ENCODE measurements at regions not wholly inside any gene's neighbourhood (a gene's known extent, or its start where the extent isn't known, plus 50 kb on each side); places are given as distances from the start of the nearest gene placed in this dataset.

GRCh38 chr9:99720455-99721050 is 101.1 kb upstream of the NR4A3 start:
- H3K4me3 ChIP-seq: peak overlapping the region in 2 of 4 donors; percentile 6 to 19
- peak in 1 of 2 donors; percentile 43 for DNase-seq
- H3K27me3 ChIP-seq: no peaks in the 10 kb centered on the region
- H3K36me3 ChIP-seq: no peaks in the 10 kb centered on the region
- 51 to 68% (median 59%) methylated on average over 1 of the region's 1 CpG for WGBS, 5 donors
- peaks cover 0 to 6% (median 0%) of the 10 kb centered on the region in 4 donors for H3K4me1 ChIP-seq
- H3K27ac ChIP-seq: peak overlapping the region in 1 of 5 donors; percentile 47
- H3K9me3 ChIP-seq: no peaks in the 10 kb centered on the region
- TF ChIP-seq POLR2A (IDR thresholded peaks at IDR 0.05) (no peak), CTCF (IDR thresholded peaks at IDR 0.05) (no peak), POLR2AphosphoS5 (IDR thresholded peaks at IDR 0.05) (no peak), EP300 (IDR thresholded peaks at IDR 0.05) (no peak)
- intact Hi-C loops (cut with DNase I; ENCODE audit: low total_unique reads): no loop called here

- WGBS, 5 donors: 55 to 70% (median 70%) methylated on average over 2 of the region's 2 CpGs
- peaks cover 0 to 6% (median 0%) of the 10 kb centered on the region in 4 donors for H3K4me1 ChIP-seq
- no peak overlapping the region for H3K4me3 ChIP-seq
- H3K27ac ChIP-seq: no peak overlapping the region
- intact Hi-C loops (cut with DNase I; ENCODE audit: low total_unique reads): no loop called here
- TF ChIP-seq EP300 (IDR thresholded peaks at IDR 0.05): no peak
- TF ChIP-seq POLR2A (IDR thresholded peaks at IDR 0.05): no peak
- TF ChIP-seq CTCF (IDR thresholded peaks at IDR 0.05): no peak
- no peak for TF ChIP-seq POLR2AphosphoS5 (IDR thresholded peaks at IDR 0.05)
- H3K36me3 ChIP-seq: no peaks in the 10 kb centered on the region
- no peaks in the 10 kb centered on the region for H3K27me3 ChIP-seq
- no peaks in the 10 kb centered on the region for H3K9me3 ChIP-seq
- no peak for DNase-seq
Observed at GRCh38 chr9:99721898-99722297, 99.8 kb upstream of the NR4A3 start.

GRCh38 chr9:99722877-99723276 is 98.8 kb upstream of the NR4A3 start:
- peaks cover 0 to 6% (median 0%) of the 10 kb centered on the region in 4 donors for H3K4me1 ChIP-seq
- H3K4me3 ChIP-seq: no peak overlapping the region
- H3K27ac ChIP-seq: no peak overlapping the region
- WGBS, 5 donors: 42 to 71% (median 56%) methylated on average over 2 of the region's 2 CpGs
- intact Hi-C loops (cut with DNase I; ENCODE audit: low total_unique reads): no loop called here
- TF ChIP-seq POLR2AphosphoS5 (IDR thresholded peaks at IDR 0.05) (no peak), CTCF (IDR thresholded peaks at IDR 0.05) (no peak), POLR2A (IDR thresholded peaks at IDR 0.05) (no peak), EP300 (IDR thresholded peaks at IDR 0.05) (no peak)
- no peaks in the 10 kb centered on the region for H3K9me3 ChIP-seq
- no peaks in the 10 kb centered on the region for H3K36me3 ChIP-seq
- H3K27me3 ChIP-seq: no peaks in the 10 kb centered on the region
- DNase-seq: no peak

- H3K27me3 ChIP-seq: no peaks in the 10 kb centered on the region
- no peak overlapping the region for H3K4me3 ChIP-seq
- H3K4me1 ChIP-seq: peaks cover 0 to 6% (median 0%) of the 10 kb centered on the region in 4 donors
- no peak for DNase-seq
- TF ChIP-seq POLR2A (IDR thresholded peaks at IDR 0.05) (no peak), CTCF (IDR thresholded peaks at IDR 0.05) (no peak), EP300 (IDR thresholded peaks at IDR 0.05) (no peak), POLR2AphosphoS5 (IDR thresholded peaks at IDR 0.05) (no peak)
- H3K9me3 ChIP-seq: no peaks in the 10 kb centered on the region
- no peaks in the 10 kb centered on the region for H3K36me3 ChIP-seq
- intact Hi-C loops (cut with DNase I; ENCODE audit: low total_unique reads): no loop called here
- no peak overlapping the region for H3K27ac ChIP-seq
Observed at GRCh38 chr9:99724640-99725039, 97.0 kb upstream of the NR4A3 start.
